GM18520 (cell line): ENCODE measurements at regions not wholly inside any gene's neighbourhood (a gene's known extent, or its start where the extent isn't known, plus 50 kb on each side); places are given as distances from the start of the nearest gene placed in this dataset.
"Not testable (repeated sequence)": the region's sequence is repeated elsewhere in the genome, so short reads cannot be mapped to it uniquely, and the experiment has no call there.

Experiments
- ATAC-seq: cut with Tn5 transposase; IDR thresholded peaks from one replicate; pipeline ENCODE4 v1.9.1; 2021; ENCODE audit not compliant: unreplicated experiment

- ATAC-seq = no peak
These were observed 1100.6 kb downstream of the OTOL1 start for GRCh38 chr3:162597226-162597625.

- not testable (repeated sequence) for ATAC-seq
These were observed 1101.9 kb downstream of the OTOL1 start for GRCh38 chr3:162598500-162598899.

- ATAC-seq = not testable (repeated sequence)
These were observed 1103.1 kb downstream of the OTOL1 start for GRCh38 chr3:162599742-162600141.

GRCh38 chr3:162601101-162601670 lies 1104.6 kb downstream of the OTOL1 start:
- ATAC-seq = no peak

GRCh38 chr3:162602619-162603018 lies 1106.0 kb downstream of the OTOL1 start:
- no peak for ATAC-seq

- no peak for ATAC-seq
These were observed 1109.1 kb downstream of the OTOL1 start for GRCh38 chr3:162605651-162606204.

- no peak for ATAC-seq
These were observed 1113.7 kb downstream of the OTOL1 start for GRCh38 chr3:162610261-162610660.

GRCh38 chr3:162612991-162613390 lies 1116.4 kb downstream of the OTOL1 start:
- ATAC-seq = no peak

- no peak for ATAC-seq
These were observed 1129.6 kb downstream of the OTOL1 start for GRCh38 chr3:162626172-162626571.

- ATAC-seq = no peak
These were observed 1131.9 kb downstream of the OTOL1 start for GRCh38 chr3:162628531-162628930.

GRCh38 chr3:162629372-162629771 lies 1132.8 kb downstream of the OTOL1 start:
- ATAC-seq = no peak

- ATAC-seq = no peak
These were observed 1136.1 kb downstream of the OTOL1 start for GRCh38 chr3:162632672-162633071.

GRCh38 chr3:162640208-162640607 lies 1143.6 kb downstream of the OTOL1 start:
- ATAC-seq = not testable (repeated sequence)

- ATAC-seq = no peak
These were observed 1144.7 kb downstream of the OTOL1 start for GRCh38 chr3:162641317-162641716.

- ATAC-seq = no peak
These were observed 1145.3 kb downstream of the OTOL1 start for GRCh38 chr3:162641907-162642306.

- no peak for ATAC-seq
These were observed 1146.6 kb downstream of the OTOL1 start for GRCh38 chr3:162643245-162643644.

- ATAC-seq = no peak
These were observed 1150.7 kb downstream of the OTOL1 start for GRCh38 chr3:162647321-162647720.

- ATAC-seq = no peak
These were observed 1161.4 kb downstream of the OTOL1 start for GRCh38 chr3:162658003-162658402.

- no peak for ATAC-seq
These were observed 1169.2 kb downstream of the OTOL1 start for GRCh38 chr3:162665684-162666391.

- no peak for ATAC-seq
These were observed 1170.2 kb downstream of the OTOL1 start for GRCh38 chr3:162666835-162667234.

GRCh38 chr3:162670181-162670580 lies 1173.6 kb downstream of the OTOL1 start:
- ATAC-seq = no peak

GRCh38 chr3:162677475-162677874 lies 1180.9 kb downstream of the OTOL1 start:
- no peak for ATAC-seq
